NCI-H2196 treated with DMSO at 0.1 percent for 48 hours (cell line): ENCODE measurements at regions not wholly inside any gene's neighbourhood (a gene's known extent, or its start where the extent isn't known, plus 50 kb on each side); places are given as distances from the start of the nearest gene placed in this dataset.

Experiments used
- DNase-seq: peaks from one replicate; lab custom pipeline; 2025; ENCODE audit not compliant: unreplicated experiment; lab: John Stamatoyannopoulos, UW

- no peak for DNase-seq
These were observed 107.8 kb upstream of the ESR1 start for GRCh38 chr6:151699719-151700118.

- DNase-seq, result no peak
These were observed 105.4 kb upstream of the ESR1 start for GRCh38 chr6:151701911-151702562.

GRCh38 chr6:151702851-151703658, 104.4 kb upstream of the ESR1 start:
- DNase-seq, result no peak

- no peak for DNase-seq
These were observed 103.1 kb upstream of the ESR1 start for GRCh38 chr6:151704383-151704782.

GRCh38 chr6:151705993-151706733, 101.3 kb upstream of the ESR1 start:
- DNase-seq, result no peak

GRCh38 chr6:151709329-151709728, 98.2 kb upstream of the ESR1 start:
- no peak for DNase-seq

GRCh38 chr6:151716526-151716932, 91.0 kb upstream of the ESR1 start:
- DNase-seq, result no peak

- DNase-seq, result no peak
These were observed 88.4 kb upstream of the ESR1 start for GRCh38 chr6:151719070-151719469.

- DNase-seq, result no peak
These were observed 86.3 kb upstream of the ESR1 start for GRCh38 chr6:151721146-151721545.

- no peak for DNase-seq
These were observed 85.8 kb upstream of the ESR1 start for GRCh38 chr6:151721671-151722070.

GRCh38 chr6:151722342-151722741, 85.1 kb upstream of the ESR1 start:
- no peak for DNase-seq

GRCh38 chr6:151723152-151723551, 84.3 kb upstream of the ESR1 start:
- no peak for DNase-seq

GRCh38 chr6:151729829-151730495, 77.5 kb upstream of the ESR1 start:
- DNase-seq, result no peak

- no peak for DNase-seq
These were observed 77.0 kb upstream of the ESR1 start for GRCh38 chr6:151730496-151730870.

- DNase-seq, result no peak
These were observed 76.2 kb upstream of the ESR1 start for GRCh38 chr6:151731313-151731712.

GRCh38 chr6:151733680-151734320, 73.7 kb upstream of the ESR1 start:
- DNase-seq, result no peak

- DNase-seq, result no peak
These were observed 69.2 kb upstream of the ESR1 start for GRCh38 chr6:151738267-151738666.

- DNase-seq, result no peak
These were observed 68.5 kb upstream of the ESR1 start for GRCh38 chr6:151738960-151739359.

GRCh38 chr6:151740820-151741219, 66.7 kb upstream of the ESR1 start:
- DNase-seq, result no peak

GRCh38 chr6:151747896-151748295, 59.6 kb upstream of the ESR1 start:
- DNase-seq, result no peak

GRCh38 chr6:151749341-151749740, 58.1 kb upstream of the ESR1 start:
- no peak for DNase-seq
